Fibroblast of lung (primary cell): ENCODE measurements at regions not wholly inside any gene's neighbourhood (a gene's known extent, or its start where the extent isn't known, plus 50 kb on each side); places are given as distances from the start of the nearest gene placed in this dataset.

ENCODE experiments used
- CTCF ChIP-seq, 2 donors: IDR thresholded peaks in 1 of 2; conservative IDR thresholded peaks in 1 of 2; 1 replicate in 1 of 2; 2 replicates in 1 of 2; pipeline ENCODE4 v1.5.1; 2011 to 2012; ENCODE audit warnings: low read length in 2 of 2, control low read depth in 1 of 2, inconsistent platforms in 1 of 2, low read depth in 1 of 2, mild to moderate bottlenecking in 1 of 2
- EZH2 ChIP-seq: IDR thresholded peaks from 2 replicates; pipeline ENCODE4 v1.5.1; 2012; ENCODE audit warnings: low read length, control low read depth, mild to moderate bottlenecking; ENCODE audit errors: missing control alignments

GRCh38 chr16:76732894-76733293 is 455.7 kb downstream of the CNTNAP4 start:
- TF ChIP-seq EZH2 = no peak
- no peak for TF ChIP-seq CTCF (conservative IDR thresholded peaks at IDR 0.05 in 1 of 2, IDR thresholded peaks at IDR 0.05 in 1 of 2; ENCODE audit: low read depth in 1 of 2, low read length in 2 of 2)
